ENCODE measurements at regions not wholly inside any gene's neighbourhood (a gene's known extent, or its start where the extent isn't known, plus 50 kb on each side); places are given as distances from the start of the nearest gene placed in this dataset.
"Not testable (repeated sequence)": the region's sequence is repeated elsewhere in the genome, so short reads cannot be mapped to it uniquely, and the experiment has no call there.

DNA sequence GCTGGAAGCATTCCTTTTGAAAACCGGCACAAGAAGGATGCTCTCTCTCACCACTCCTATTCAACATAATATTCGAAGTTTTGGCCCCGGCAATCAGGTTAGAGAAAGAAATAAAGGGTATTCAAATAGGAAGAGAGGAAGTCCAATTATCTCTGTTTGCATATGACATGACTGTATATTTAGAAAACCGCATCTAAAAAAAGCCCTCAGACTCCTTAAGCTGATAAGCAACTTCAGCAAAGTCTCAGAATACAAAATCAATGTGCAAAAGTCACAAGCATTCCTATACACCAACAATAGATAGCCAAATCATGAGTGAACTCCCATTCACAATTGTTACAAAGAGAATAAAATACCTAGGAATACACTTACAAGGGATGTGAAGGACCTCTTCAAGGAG, 93.1 kb upstream of the ADAMTS9 start:
- not testable (repeated sequence) for TF ChIP-seq POLR2A (IDR thresholded peaks at IDR 0.05; ENCODE audit: low read length); GATA1 (IDR thresholded peaks at IDR 0.05; ENCODE audit: low read depth, low read length)
